Activated naive CD4-positive, alpha-beta T cell treated with anti-CD3 and anti-CD28 coated beads, Interleukin-2, amount 10 ng/mL, durations not matched to agents 7 days and 5 days (primary cell): ENCODE measurements at regions not wholly inside any gene's neighbourhood (a gene's known extent, or its start where the extent isn't known, plus 50 kb on each side); places are given as distances from the start of the nearest gene placed in this dataset.

Source experiments
- CTCF ChIA-PET: fragments of 350-600 bp; sonication (Branson Sonifier 250); formaldehyde crosslinking; loops from one replicate; lab custom pipeline; 2021; ENCODE audit warnings: antibody characterized with exemption; lab: Charles Lee
- DNase-seq: peaks from one replicate; pipeline ENCODE4 v3.0.0-alpha.2; 2020
- H3K27ac Mint-ChIP-seq: one replicate; pipeline ENCODE4 v1.8.0; 2021; ENCODE audit warnings: mild to moderate bottlenecking, moderate library complexity, mixed read lengths
- H3K27me3 Mint-ChIP-seq: one replicate; pipeline ENCODE4 v1.8.0; 2021; ENCODE audit warnings: mild to moderate bottlenecking, mixed read lengths
- H3K36me3 Mint-ChIP-seq: one replicate; pipeline ENCODE4 v1.8.0; 2021; ENCODE audit warnings: mixed read lengths
- H3K4me1 Mint-ChIP-seq: one replicate; pipeline ENCODE4 v1.8.0; 2021; ENCODE audit warnings: mixed read lengths
- H3K4me3 Mint-ChIP-seq: one replicate; pipeline ENCODE4 v1.8.0; 2021; ENCODE audit warnings: mild to moderate bottlenecking, moderate library complexity, mixed read lengths
- H3K9me3 Mint-ChIP-seq: one replicate; pipeline ENCODE4 v1.8.0; 2021; ENCODE audit warnings: mixed read lengths

DNA sequence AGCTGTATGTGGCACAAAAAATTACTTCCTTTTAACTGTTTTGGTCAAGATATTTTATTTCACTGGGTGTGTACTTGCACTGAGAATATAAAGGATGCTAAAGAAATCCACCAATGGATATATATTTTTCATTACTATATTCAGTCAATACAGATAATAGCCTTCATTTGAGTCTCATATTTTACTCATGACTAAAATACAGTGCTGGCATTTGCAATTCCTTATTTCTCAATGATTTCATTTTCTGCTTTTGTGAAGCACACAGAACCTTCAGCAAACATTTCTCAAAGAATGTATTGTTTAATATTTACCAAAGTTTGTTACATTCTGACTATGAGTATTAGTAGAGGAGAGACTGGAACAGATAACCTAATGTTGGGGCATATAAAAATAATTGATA lies 93.2 kb upstream of the SOX5 start:
- Mint-ChIP-seq H3K9me3 (no peaks in the 10 kb centered on the region), H3K4me1 (no peaks in the 10 kb centered on the region), H3K36me3 (no peaks in the 10 kb centered on the region), H3K27ac (no peak overlapping the region), H3K4me3 (no peak overlapping the region), H3K27me3 (no peaks in the 10 kb centered on the region)
- CTCF ChIA-PET: no interaction called here
- no peak for DNase-seq

DNA sequence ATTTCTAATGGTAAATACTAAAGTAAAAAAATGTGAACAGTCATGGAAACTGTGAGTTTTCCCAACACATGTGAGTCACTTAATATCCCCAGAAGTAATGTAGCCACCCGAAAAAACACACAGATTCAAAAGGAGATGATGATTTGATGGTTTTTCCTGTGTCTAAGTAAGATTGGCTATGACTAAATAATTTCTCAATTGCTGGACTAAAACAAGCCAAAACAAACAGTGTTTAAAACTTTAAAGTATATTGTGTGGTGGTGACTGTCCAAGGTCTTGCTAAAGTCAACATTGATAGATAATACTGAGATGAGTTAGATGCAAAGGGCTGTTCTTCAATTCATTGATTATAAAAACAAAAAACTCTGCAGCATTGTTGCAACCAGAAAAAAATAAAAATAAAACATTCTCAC lies 89.6 kb upstream of the SOX5 start:
- Mint-ChIP-seq H3K4me3 (no peak overlapping the region), H3K27me3 (no peaks in the 10 kb centered on the region), H3K9me3 (no peaks in the 10 kb centered on the region), H3K4me1 (no peaks in the 10 kb centered on the region), H3K27ac (no peak overlapping the region), H3K36me3 (no peaks in the 10 kb centered on the region)
- CTCF ChIA-PET: no interaction called here
- no peak for DNase-seq

DNA sequence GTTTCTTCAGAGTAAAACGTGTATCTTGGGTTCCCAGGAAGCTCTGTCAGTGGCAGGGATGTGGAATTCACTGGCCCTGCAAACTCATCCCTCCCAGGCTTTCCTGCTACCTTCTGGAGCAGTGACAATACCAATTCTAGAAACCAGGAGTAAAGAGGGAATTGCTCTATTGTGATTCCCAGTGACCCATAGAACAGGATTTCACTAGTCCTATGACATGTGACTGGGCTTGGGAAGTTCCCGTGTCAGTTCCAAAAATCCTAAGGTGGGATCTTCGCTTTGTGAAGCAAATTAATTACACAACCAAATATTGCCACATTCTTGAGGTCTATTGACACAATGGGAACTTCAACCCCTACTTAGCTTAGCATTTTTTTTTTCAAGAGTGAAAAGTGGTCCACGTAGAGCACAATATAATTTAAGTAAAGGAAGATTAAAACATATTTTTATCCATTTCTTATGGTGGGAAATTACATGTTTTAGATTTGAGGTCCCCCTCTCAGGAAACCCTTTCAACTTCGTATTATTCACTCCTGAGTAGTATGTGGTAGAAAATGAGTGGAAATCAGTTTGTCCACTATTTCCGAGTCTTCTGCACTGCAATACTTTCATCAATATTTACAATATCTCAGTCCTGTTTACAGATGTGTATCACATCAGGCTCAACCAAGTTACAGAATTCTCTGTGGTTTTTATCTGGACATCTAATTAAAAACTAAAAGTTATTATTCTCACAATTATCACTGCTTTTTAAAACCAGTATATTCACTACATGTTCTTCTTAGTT lies 88.9 kb upstream of the SOX5 start:
- Mint-ChIP-seq H3K9me3 (no peaks in the 10 kb centered on the region), H3K27me3 (no peaks in the 10 kb centered on the region), H3K4me3 (no peak overlapping the region), H3K27ac (no peak overlapping the region), H3K4me1 (no peaks in the 10 kb centered on the region), H3K36me3 (no peaks in the 10 kb centered on the region)
- no peak for DNase-seq
- CTCF ChIA-PET: no interaction called here

DNA sequence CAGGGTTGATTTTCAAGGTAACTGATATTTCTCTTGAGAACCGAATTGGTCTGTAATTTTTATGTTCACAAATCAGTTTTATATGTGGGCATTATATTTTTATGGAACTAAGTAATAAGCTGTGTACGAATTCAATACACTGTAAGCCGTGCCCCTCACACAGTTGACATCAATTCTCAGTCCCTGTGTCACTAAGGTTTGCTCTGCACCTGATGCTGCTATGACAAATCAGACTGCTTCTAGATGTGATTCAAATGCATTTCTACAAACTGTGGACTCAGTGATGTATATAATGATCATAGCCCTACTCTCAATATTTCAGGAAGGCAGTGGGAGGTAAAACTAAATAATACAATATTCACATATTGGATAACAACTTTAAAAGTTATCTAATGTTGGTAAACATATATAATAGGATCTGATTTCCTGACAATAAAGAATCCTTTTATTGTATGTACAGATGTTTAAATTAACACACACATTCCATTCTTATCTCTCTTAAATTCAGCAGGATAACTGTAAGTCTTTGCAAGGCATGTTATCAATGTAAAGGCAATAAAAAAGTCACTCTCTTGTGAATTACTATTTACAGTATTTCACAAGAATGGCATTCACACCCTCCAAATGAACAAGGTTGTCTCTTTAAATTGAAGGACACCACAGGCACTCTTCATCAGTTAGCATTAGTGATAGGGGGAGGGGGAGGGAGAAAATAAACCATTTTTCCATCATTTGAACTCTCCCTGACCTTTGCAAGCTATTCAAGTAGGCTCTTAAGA lies 87.2 kb upstream of the SOX5 start:
- no peak overlapping the region for H3K27ac Mint-ChIP-seq
- no peaks in the 10 kb centered on the region for H3K9me3 Mint-ChIP-seq
- H3K36me3 Mint-ChIP-seq: no peaks in the 10 kb centered on the region
- DNase-seq: no peak
- H3K4me1 Mint-ChIP-seq: no peaks in the 10 kb centered on the region
- CTCF ChIA-PET: no interaction called here
- H3K4me3 Mint-ChIP-seq: no peak overlapping the region
- no peaks in the 10 kb centered on the region for H3K27me3 Mint-ChIP-seq

DNA sequence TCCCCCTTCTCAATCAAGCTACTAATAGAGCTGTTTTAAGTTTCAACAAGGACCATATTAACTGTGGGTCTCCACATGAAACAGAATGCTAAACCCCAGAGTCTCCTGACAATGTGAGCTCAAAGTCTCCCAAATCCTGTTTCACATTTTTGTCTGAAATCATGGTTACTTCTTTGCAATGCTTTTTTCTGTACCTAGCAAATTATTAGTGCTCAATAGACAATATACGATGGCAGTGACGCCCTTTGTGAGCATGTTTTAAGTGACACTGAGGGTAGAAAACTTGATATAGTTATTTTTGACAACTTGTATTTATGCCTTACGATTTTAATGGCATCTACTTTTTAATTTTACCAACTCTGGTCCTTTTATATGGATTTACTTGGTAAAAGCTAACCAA lies 85.4 kb upstream of the SOX5 start:
- CTCF ChIA-PET: no interaction called here
- H3K27me3 Mint-ChIP-seq: no peaks in the 10 kb centered on the region
- no peaks in the 10 kb centered on the region for H3K36me3 Mint-ChIP-seq
- no peaks in the 10 kb centered on the region for H3K4me1 Mint-ChIP-seq
- no peak for DNase-seq
- H3K4me3 Mint-ChIP-seq: no peak overlapping the region
- no peak overlapping the region for H3K27ac Mint-ChIP-seq
- no peaks in the 10 kb centered on the region for H3K9me3 Mint-ChIP-seq

DNA sequence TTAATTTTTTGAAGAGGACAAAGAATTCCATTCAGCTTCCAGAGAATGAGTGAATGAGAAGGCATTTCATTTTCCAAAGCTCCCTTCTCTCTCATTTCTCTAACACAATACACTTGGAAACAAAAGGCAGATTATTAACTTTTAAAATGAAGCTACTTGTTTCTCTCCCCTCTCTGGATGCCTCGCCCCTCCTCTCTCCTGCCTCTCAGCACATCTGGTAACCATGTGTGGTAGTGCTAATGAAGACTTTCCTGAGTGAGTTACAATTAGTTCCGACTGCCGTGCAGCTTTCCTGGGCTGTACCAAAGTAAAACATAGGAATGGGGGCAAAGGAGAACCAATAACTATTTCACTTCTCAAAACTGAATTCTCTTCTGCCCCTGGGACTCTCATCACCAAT lies 84.7 kb upstream of the SOX5 start:
- no peak for DNase-seq
- CTCF ChIA-PET: no interaction called here
- H3K36me3 Mint-ChIP-seq: no peaks in the 10 kb centered on the region
- H3K27ac Mint-ChIP-seq: no peak overlapping the region
- H3K4me1 Mint-ChIP-seq: no peaks in the 10 kb centered on the region
- no peaks in the 10 kb centered on the region for H3K27me3 Mint-ChIP-seq
- no peak overlapping the region for H3K4me3 Mint-ChIP-seq
- no peaks in the 10 kb centered on the region for H3K9me3 Mint-ChIP-seq

DNA sequence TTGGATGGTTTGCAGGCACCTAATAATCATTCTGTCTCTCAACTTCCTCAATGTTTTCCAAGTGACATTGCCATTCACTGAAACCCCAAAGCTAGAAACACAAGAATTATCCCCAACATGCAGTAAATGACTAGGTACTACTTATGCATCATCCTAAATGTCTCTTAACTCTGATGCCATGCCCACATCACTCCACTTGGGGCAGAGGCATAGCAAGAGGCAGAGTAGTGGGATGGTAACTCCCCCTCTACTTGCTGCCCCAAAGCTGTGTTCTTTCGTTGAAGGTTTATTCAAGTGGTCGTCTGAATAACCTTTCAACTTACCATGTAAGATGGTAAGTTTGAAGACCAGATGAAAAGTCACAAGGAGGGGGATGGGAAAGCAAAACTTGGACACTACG lies 77.9 kb upstream of the SOX5 start:
- Mint-ChIP-seq H3K27ac (no peak overlapping the region), H3K36me3 (no peaks in the 10 kb centered on the region), H3K4me3 (no peak overlapping the region), H3K9me3 (no peaks in the 10 kb centered on the region), H3K27me3 (no peaks in the 10 kb centered on the region), H3K4me1 (no peaks in the 10 kb centered on the region)
- no peak for DNase-seq
- CTCF ChIA-PET: interaction anchor here (1.1 kb wide), 1 partner anchor 40 kb away, joined by 3 read pairs; no protein-coding TSS in a partner anchor

DNA sequence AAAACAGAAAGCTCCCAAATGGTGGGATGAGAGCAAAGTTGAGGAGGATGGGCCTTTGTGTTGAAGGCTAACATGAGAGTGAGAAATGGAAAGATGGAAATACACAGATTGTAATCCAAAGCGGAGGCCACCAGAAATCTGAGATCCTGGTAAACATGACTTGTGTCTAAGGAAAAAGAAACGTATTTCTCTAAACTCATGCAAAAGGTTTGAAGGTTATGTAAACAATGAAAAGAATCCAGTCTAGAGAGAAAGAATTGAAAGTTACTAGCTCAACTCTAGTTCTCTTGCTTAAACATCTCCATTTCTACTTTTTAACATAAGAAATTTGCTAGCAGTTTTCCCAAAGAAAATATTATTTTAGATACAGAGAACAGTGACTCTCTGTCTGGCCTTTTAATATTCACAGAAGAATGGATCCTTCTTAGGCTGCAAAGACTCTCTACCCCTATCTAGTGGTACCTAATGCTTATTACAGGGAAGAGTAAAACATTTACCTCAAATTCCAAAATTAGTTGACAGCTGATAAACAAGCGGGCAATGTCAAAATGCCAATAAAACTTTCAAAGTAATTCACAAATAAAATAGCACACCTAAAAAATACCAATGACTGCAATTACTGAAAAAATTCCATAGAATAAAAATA lies 75.8 kb upstream of the SOX5 start:
- Mint-ChIP-seq H3K36me3 (no peaks in the 10 kb centered on the region), H3K27ac (no peak overlapping the region), H3K4me3 (no peak overlapping the region), H3K9me3 (no peaks in the 10 kb centered on the region), H3K4me1 (no peaks in the 10 kb centered on the region), H3K27me3 (no peaks in the 10 kb centered on the region)
- DNase-seq: no peak
- CTCF ChIA-PET: no interaction called here

DNA sequence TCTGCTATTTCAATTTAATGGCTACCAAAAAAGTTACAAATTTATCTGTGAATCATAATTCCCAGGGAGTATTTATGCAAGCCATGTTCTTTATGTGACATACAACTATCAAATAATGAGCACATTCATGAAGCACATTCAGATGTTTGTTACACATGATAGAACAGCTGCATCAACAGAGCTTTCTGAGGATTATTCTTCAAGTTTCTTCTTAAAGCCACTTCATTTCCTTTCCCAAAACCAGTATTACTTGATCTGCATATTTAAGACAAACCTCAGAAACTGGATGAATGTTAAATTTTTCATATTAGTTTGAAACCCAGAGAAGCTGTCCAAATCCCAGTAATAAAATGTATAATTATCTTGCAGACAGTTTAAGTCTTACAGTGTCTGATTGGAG lies 73.6 kb upstream of the SOX5 start:
- H3K4me3 Mint-ChIP-seq: no peak overlapping the region
- H3K9me3 Mint-ChIP-seq: no peaks in the 10 kb centered on the region
- no peak overlapping the region for H3K27ac Mint-ChIP-seq
- H3K27me3 Mint-ChIP-seq: no peaks in the 10 kb centered on the region
- CTCF ChIA-PET: no interaction called here
- no peaks in the 10 kb centered on the region for H3K36me3 Mint-ChIP-seq
- DNase-seq: no peak
- H3K4me1 Mint-ChIP-seq: no peaks in the 10 kb centered on the region

DNA sequence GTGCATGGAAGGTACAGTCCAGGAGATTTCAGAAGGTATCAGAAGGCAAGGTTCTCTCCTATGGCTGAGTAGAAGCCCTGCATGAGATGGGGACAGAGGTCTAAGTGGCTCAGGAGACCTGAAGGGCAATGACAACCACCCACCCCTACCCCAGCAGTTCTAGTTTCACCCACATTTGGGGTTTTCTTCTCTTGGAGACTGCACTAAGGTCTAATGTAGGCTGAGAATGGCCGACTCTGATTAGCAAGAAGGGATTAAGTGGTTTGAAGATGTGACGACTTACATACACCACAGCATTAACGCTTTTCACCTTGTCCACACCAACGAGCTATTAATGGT lies 71.7 kb upstream of the SOX5 start:
- no peak overlapping the region for H3K4me3 Mint-ChIP-seq
- H3K36me3 Mint-ChIP-seq: no peaks in the 10 kb centered on the region
- H3K27ac Mint-ChIP-seq: no peak overlapping the region
- DNase-seq: no peak
- H3K27me3 Mint-ChIP-seq: no peaks in the 10 kb centered on the region
- CTCF ChIA-PET: no interaction called here
- H3K9me3 Mint-ChIP-seq: peaks cover 5% of the 10 kb centered on the region
- H3K4me1 Mint-ChIP-seq: no peaks in the 10 kb centered on the region

DNA sequence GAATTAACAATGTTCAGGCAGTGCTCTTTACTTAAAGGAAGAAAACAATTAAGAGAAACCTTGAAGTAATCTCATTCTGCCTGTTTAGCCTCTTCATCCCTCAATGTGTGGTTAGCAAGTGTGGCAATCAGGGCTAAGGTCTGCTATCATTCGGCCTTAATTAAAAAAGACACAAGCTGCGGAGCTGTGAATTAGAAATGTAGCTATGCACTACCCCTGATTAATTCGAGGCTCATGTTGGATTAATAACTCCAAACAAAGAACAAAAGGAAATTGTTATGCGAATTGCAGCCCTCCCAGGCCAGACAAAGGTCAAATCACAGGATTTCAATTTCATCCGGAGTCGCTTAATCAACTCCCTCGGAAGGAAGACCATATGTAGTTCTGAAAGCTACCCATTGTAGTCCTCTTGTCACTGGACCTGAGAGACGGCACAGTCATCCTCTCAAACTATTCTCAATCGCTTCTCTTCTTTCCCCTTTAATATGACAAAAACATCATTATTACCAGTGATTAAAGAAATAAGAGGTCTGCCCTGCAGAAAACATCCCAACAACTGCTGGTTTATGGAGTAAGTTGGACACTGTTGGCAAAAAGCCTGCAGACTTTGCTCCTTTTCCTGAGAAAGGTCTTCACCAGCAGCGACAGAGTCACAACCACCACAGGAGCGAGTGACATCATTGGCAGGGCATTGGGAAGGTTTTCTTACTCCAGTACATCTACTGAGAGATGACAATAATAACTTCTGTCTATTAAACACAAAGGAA lies 71.1 kb upstream of the SOX5 start:
- no peaks in the 10 kb centered on the region for H3K36me3 Mint-ChIP-seq
- no peak overlapping the region for H3K4me3 Mint-ChIP-seq
- peaks cover 5% of the 10 kb centered on the region for H3K9me3 Mint-ChIP-seq
- no peak overlapping the region for H3K27ac Mint-ChIP-seq
- H3K4me1 Mint-ChIP-seq: no peaks in the 10 kb centered on the region
- H3K27me3 Mint-ChIP-seq: no peaks in the 10 kb centered on the region
- CTCF ChIA-PET: no interaction called here
- DNase-seq: no peak

DNA sequence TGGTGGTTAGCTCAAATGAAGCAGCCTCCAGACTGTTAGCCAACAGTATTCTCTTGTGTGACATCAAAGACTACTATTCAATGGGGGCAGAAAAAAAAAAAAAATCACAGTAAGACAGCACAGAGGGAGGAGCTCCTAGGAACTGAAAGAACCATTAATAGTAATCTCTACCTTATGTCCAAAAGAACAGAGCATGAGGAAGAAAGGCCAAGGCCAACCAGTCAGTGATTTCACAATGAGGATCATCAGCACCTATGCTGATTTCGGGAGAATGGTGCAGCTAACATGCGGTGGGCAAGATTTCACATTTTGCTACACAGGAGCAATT lies 66.3 kb upstream of the SOX5 start:
- H3K9me3 Mint-ChIP-seq: peaks cover 5% of the 10 kb centered on the region
- no peaks in the 10 kb centered on the region for H3K4me1 Mint-ChIP-seq
- CTCF ChIA-PET: no interaction called here
- H3K27me3 Mint-ChIP-seq: no peaks in the 10 kb centered on the region
- no peak for DNase-seq
- no peak overlapping the region for H3K27ac Mint-ChIP-seq
- no peak overlapping the region for H3K4me3 Mint-ChIP-seq
- no peaks in the 10 kb centered on the region for H3K36me3 Mint-ChIP-seq

DNA sequence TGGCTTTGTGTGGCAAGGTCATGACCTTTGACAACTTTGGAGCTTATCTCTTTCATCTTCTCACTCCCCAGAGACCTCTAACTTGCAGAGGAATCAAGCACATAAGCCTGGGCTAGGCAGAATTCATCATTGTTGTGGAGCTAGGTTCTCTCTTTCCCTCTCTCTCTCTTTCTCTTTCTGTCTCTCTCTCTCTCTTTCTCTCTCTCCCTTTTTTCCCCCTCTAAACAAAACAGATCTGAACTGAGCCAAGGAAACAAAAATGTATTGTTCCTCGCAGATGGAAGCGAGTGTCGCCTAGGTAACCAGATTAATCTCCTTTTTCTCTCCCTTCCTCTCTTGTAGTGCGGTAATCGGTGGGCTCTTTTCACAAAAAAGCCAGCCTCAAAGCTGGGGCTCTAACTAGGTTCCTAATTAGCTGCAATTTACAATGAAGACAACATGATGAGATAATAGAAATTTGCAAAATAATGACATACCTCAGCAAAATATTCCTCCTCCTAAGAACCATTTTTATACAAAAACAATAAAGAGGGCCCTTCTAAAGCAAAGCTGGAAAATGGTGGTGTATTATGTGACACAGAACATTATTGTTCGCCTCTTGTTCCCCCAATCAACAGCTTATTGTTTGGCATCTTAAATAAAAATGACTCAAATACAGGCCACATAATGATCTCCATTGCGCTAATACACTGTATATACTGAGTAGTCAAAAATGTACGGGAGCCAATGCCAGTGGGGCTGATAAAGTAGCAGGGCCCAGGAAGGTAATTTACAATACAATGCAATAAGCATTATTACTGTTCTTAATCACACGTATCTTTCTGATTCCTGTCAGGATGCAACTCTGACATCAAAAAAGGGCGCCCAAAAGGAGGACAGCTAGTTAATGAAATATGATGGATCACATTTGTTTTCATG lies 65.7 kb upstream of the SOX5 start:
- H3K27ac Mint-ChIP-seq: no peak overlapping the region
- H3K27me3 Mint-ChIP-seq: no peaks in the 10 kb centered on the region
- peaks cover 5% of the 10 kb centered on the region for H3K9me3 Mint-ChIP-seq
- H3K4me3 Mint-ChIP-seq: no peak overlapping the region
- no peaks in the 10 kb centered on the region for H3K36me3 Mint-ChIP-seq
- DNase-seq: no peak
- no peaks in the 10 kb centered on the region for H3K4me1 Mint-ChIP-seq
- CTCF ChIA-PET: no interaction called here

DNA sequence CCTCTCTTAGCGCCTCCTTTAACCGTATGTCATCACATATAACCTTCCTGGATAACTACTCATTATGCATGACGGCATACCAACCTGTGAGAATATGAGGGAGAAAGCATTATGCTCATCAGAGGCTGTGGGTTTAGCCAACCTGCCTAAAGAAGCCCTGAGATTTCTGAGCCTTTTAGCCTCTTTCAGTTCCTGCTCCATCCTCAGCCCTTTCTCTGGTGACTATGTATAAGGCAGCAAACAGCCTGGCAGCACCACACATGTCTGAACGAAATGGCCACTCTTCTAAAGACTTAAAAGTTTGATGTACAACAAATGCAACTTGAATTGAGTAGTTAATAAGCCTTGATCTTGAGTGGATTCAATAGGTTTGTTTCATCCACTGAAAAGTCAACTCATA lies 64.8 kb upstream of the SOX5 start:
- H3K4me1 Mint-ChIP-seq: no peaks in the 10 kb centered on the region
- no peak overlapping the region for H3K4me3 Mint-ChIP-seq
- H3K27ac Mint-ChIP-seq: no peak overlapping the region
- H3K36me3 Mint-ChIP-seq: no peaks in the 10 kb centered on the region
- CTCF ChIA-PET: no interaction called here
- DNase-seq: no peak
- no peaks in the 10 kb centered on the region for H3K27me3 Mint-ChIP-seq
- H3K9me3 Mint-ChIP-seq: peaks cover 5% of the 10 kb centered on the region
